ENCODE measurements at regions not wholly inside any gene's neighbourhood (a gene's known extent, or its start where the extent isn't known, plus 50 kb on each side); places are given as distances from the start of the nearest gene placed in this dataset.

DNA sequence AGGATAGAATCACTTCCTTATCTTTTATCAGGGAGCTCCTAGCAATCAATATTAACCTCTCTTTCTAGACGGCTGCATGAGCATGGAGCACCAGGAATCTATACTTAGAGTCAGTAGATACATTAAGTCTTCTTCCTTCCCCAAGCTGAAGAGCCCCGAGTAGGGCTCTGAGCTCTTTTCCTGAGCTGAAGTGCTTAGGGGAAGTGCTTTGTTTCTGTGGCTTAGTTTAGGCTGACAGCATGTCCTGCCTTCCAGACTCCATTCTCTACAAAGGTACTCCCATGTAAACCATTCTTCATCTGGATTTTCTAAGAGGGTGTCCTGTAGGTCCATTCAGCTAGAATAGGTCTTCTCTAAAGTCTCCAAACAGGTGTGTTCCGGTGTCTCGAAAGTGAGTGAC, 127.5 kb upstream of the AFF2 start:
- Mint-ChIP-seq H3K36me3 (ENCODE audit: unreplicated experiment) (no peaks in the 10 kb centered on the region), H3K27me3 (ENCODE audit: unreplicated experiment) (no peaks in the 10 kb centered on the region), H3K9me3 (ENCODE audit: unreplicated experiment) (peaks cover 36% of the 10 kb centered on the region), H3K4me3 (ENCODE audit: unreplicated experiment) (no peak overlapping the region), H3K4me1 (ENCODE audit: unreplicated experiment) (no peaks in the 10 kb centered on the region), H3K27ac (ENCODE audit: unreplicated experiment) (no peak overlapping the region)
- TF ChIP-seq CTCF (IDR thresholded peaks at IDR 0.05) = no peak
- no peak for DNase-seq (ENCODE audit: extremely low spot score, unreplicated experiment)

- no peaks in the 10 kb centered on the region for H3K27me3 Mint-ChIP-seq (ENCODE audit: unreplicated experiment)
- H3K9me3 Mint-ChIP-seq (ENCODE audit: unreplicated experiment) = peaks cover 33% of the 10 kb centered on the region
- H3K27ac Mint-ChIP-seq (ENCODE audit: unreplicated experiment) = no peak overlapping the region
- H3K4me1 Mint-ChIP-seq (ENCODE audit: unreplicated experiment) = no peaks in the 10 kb centered on the region
- DNase-seq (ENCODE audit: extremely low spot score, unreplicated experiment) = no peak
- no peak for TF ChIP-seq CTCF (IDR thresholded peaks at IDR 0.05)
- H3K36me3 Mint-ChIP-seq (ENCODE audit: unreplicated experiment) = no peaks in the 10 kb centered on the region
- H3K4me3 Mint-ChIP-seq (ENCODE audit: unreplicated experiment) = no peak overlapping the region
Measured at GRCh38 chrX:148376342-148376741, 124.1 kb upstream of the AFF2 start.

DNA sequence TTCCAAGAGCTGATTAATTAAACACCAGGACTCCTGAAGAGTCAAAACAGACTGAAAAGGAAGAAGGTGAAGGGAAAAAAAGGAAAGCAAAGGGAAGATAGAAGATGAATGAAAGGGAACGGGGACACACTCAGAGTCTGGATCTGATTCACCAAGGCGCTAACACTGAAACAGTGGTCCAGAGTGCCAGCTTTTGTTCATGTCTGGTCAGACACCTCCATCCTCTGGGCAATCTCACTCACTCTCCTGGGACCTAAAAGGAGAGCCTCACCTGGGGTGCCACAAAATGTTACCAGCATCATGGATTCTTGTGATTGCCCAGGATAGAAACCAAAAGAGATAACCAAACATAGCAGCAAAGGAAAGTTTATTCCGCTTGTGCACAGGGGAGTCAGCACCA, 120.3 kb upstream of the AFF2 start:
- no peak overlapping the region for H3K4me3 Mint-ChIP-seq (ENCODE audit: unreplicated experiment)
- no peak overlapping the region for H3K27ac Mint-ChIP-seq (ENCODE audit: unreplicated experiment)
- DNase-seq (ENCODE audit: extremely low spot score, unreplicated experiment) = no peak
- H3K27me3 Mint-ChIP-seq (ENCODE audit: unreplicated experiment) = no peaks in the 10 kb centered on the region
- H3K9me3 Mint-ChIP-seq (ENCODE audit: unreplicated experiment) = peaks cover 23% of the 10 kb centered on the region
- no peak for TF ChIP-seq CTCF (IDR thresholded peaks at IDR 0.05)
- no peaks in the 10 kb centered on the region for H3K4me1 Mint-ChIP-seq (ENCODE audit: unreplicated experiment)
- H3K36me3 Mint-ChIP-seq (ENCODE audit: unreplicated experiment) = no peaks in the 10 kb centered on the region

DNA sequence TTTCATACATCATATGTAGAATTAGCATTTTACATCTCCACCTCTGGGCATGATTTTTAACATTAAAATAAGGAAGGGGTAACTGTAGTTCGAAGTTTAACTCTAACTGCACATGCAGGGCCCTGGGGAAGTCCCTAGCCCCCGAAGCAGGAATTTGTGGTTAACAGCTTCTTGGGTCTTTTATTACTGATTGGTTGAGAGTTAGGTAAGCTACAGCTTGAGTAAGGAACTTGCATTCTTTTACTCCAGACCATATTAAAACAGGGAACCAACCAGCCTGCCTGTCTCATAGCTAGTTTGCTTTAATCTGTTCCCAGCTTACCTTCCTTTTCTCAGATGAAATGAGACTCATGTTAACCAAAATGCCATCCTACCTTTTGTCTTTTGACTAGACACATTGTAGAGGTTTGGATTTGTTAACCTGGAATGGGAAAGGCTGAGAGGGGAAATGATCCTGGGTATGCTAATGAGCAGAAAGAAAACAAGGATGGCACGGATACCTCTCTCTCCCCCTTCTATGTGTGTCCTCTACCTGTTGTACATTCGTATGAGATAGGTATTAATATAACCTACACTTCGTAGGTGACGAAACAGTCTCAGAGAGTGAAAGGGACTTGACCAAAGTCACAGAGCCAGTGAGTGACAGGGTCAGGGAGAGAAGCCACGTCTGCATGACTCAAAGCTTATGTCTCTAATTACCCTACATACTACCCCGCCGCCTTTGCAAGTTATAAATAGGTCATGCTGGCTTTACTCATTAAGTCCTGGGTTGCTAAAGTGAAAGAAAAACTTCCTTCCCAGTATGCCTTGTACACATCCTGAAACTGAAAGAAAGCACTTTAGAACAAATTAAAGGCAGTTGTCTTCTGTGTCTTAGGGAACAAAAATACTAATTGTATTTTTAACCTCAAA, 119.5 kb upstream of the AFF2 start:
- Mint-ChIP-seq H3K27ac (ENCODE audit: unreplicated experiment) (no peak overlapping the region), H3K9me3 (ENCODE audit: unreplicated experiment) (peaks cover 16% of the 10 kb centered on the region), H3K4me1 (ENCODE audit: unreplicated experiment) (no peaks in the 10 kb centered on the region), H3K4me3 (ENCODE audit: unreplicated experiment) (no peak overlapping the region), H3K36me3 (ENCODE audit: unreplicated experiment) (no peaks in the 10 kb centered on the region), H3K27me3 (ENCODE audit: unreplicated experiment) (no peaks in the 10 kb centered on the region)
- no peak for TF ChIP-seq CTCF (IDR thresholded peaks at IDR 0.05)
- no peak for DNase-seq (ENCODE audit: extremely low spot score, unreplicated experiment)

- DNase-seq (ENCODE audit: extremely low spot score, unreplicated experiment) = no peak
- Mint-ChIP-seq H3K36me3 (ENCODE audit: unreplicated experiment) (no peaks in the 10 kb centered on the region), H3K4me3 (ENCODE audit: unreplicated experiment) (no peak overlapping the region), H3K27ac (ENCODE audit: unreplicated experiment) (no peak overlapping the region), H3K4me1 (ENCODE audit: unreplicated experiment) (no peaks in the 10 kb centered on the region), H3K9me3 (ENCODE audit: unreplicated experiment) (peaks cover 13% of the 10 kb centered on the region), H3K27me3 (ENCODE audit: unreplicated experiment) (no peaks in the 10 kb centered on the region)
- TF ChIP-seq CTCF (IDR thresholded peaks at IDR 0.05) = no peak
Measured at GRCh38 chrX:148381603-148382002, 118.8 kb upstream of the AFF2 start.

Measured in osteocyte (in vitro differentiated cells).